ENCODE measurements at regions not wholly inside any gene's neighbourhood (a gene's known extent, or its start where the extent isn't known, plus 50 kb on each side); places are given as distances from the start of the nearest gene placed in this dataset.

- TF ChIP-seq TAF1 (IDR thresholded peaks at IDR 0.05; ENCODE audit: borderline replicate concordance, low read depth, low read length) (no peak), MEF2A (IDR thresholded peaks at IDR 0.05; ENCODE audit: borderline replicate concordance, low read depth) (no peak), TEAD4 (IDR thresholded peaks at IDR 0.05; ENCODE audit: borderline replicate concordance, insufficient read depth) (no peak), SIN3A (IDR thresholded peaks at IDR 0.05; ENCODE audit: borderline replicate concordance, low read depth, low read length) (no peak), EP300 (IDR thresholded peaks at IDR 0.05; ENCODE audit: borderline replicate concordance in 1 of 2, low read depth in 1 of 2, low read length in 1 of 2) (no peak), PBX3 (IDR thresholded peaks at IDR 0.05) (no peak), RCOR1 (IDR thresholded peaks at IDR 0.05; ENCODE audit: low read length) (no peak), USF2 (IDR thresholded peaks at IDR 0.05; ENCODE audit: borderline replicate concordance, low read depth, low read length) (no peak), JUND (IDR thresholded peaks at IDR 0.05) (no peak), TCF12 (IDR thresholded peaks at IDR 0.05) (no peak), POLR2AphosphoS5 (IDR thresholded peaks at IDR 0.05; ENCODE audit: low read depth, low read length) (no peak), RFX5 (IDR thresholded peaks at IDR 0.05; ENCODE audit: low read length) (no peak), IRF3 (IDR thresholded peaks at IDR 0.05; ENCODE audit: low read depth, low read length) (no peak), GABPA (IDR thresholded peaks at IDR 0.05; ENCODE audit: low read depth) (no peak)
- no peak overlapping the region for H3K9ac ChIP-seq
- no peaks in the 10 kb centered on the region for H3K36me3 ChIP-seq (replicated peaks in 1 of 2; ENCODE audit: control insufficient read depth in 1 of 2, insufficient read depth in 2 of 2, low read length in 1 of 2)
- H3K4me3 ChIP-seq (ENCODE audit: low read depth in 2 of 2, low read length in 1 of 2) = no peak overlapping the region
- POLR2A ChIA-PET = no interaction called here
- no peaks in the 10 kb centered on the region for H3K9me3 ChIP-seq
- no peaks in the 10 kb centered on the region; a peak in 1 of 4 replicates for H3K4me1 ChIP-seq (ENCODE audit: control insufficient read depth in 1 of 2, insufficient read depth in 2 of 2, low read depth in 1 of 2, low read length in 1 of 2)
- H3K9me2 ChIP-seq = no peaks in the 10 kb centered on the region
- no peak for DNase-seq
- H3K27ac ChIP-seq (ENCODE audit: low read depth in 2 of 2, low read length in 1 of 2) = no peak overlapping the region
- no peaks in the 10 kb centered on the region; the same call in 1 of the 2 replicates for H3K27me3 ChIP-seq (ENCODE audit: insufficient read depth)
- H3K79me2 ChIP-seq (ENCODE audit: insufficient read depth) = no peaks in the 10 kb centered on the region
- no peaks in the 10 kb centered on the region for H3F3A ChIP-seq (replicated peaks; ENCODE audit: insufficient read depth)
- no peak overlapping the region for H3K4me2 ChIP-seq
- H2AFZ ChIP-seq (ENCODE audit: low read depth) = no peak overlapping the region
- H4K20me1 ChIP-seq (ENCODE audit: insufficient read depth) = no peaks in the 10 kb centered on the region
- CTCF ChIA-PET = no interaction called here
- WGBS (ENCODE audit: low lambda C conversion rate) = 56% methylated on average over 5 of the region's 5 CpGs
These were observed 82.2 kb upstream of the TNP1 start for GRCh38 chr2:216942016-216942415.

- Histone ChIP-seq H2AFZ (ENCODE audit: low read depth) (no peak overlapping the region), H3K4me2 (no peak overlapping the region), H3K4me1 (ENCODE audit: control insufficient read depth in 1 of 2, insufficient read depth in 2 of 2, low read depth in 1 of 2, low read length in 1 of 2) (peaks cover 0 to 7% of the 10 kb centered on the region in 2 experiments; a peak in 1 of 4 replicates), H3K4me3 (ENCODE audit: low read depth in 2 of 2, low read length in 1 of 2) (no peak overlapping the region), H3K27ac (ENCODE audit: low read depth in 2 of 2, low read length in 1 of 2) (no peak overlapping the region), H3F3A (replicated peaks; ENCODE audit: insufficient read depth) (no peaks in the 10 kb centered on the region), H3K9me2 (no peaks in the 10 kb centered on the region), H3K27me3 (ENCODE audit: insufficient read depth) (no peaks in the 10 kb centered on the region; the same call in 1 of the 2 replicates), H3K9ac (no peak overlapping the region), H3K9me3 (no peaks in the 10 kb centered on the region), H3K79me2 (ENCODE audit: insufficient read depth) (no peaks in the 10 kb centered on the region), H4K20me1 (ENCODE audit: insufficient read depth) (no peaks in the 10 kb centered on the region), H3K36me3 (replicated peaks in 1 of 2; ENCODE audit: control insufficient read depth in 1 of 2, insufficient read depth in 2 of 2, low read length in 1 of 2) (no peaks in the 10 kb centered on the region)
- no peak for DNase-seq
- ChIA-PET CTCF (interaction anchor here (1.2 kb wide), 1 partner anchor 239 kb away, joined by 3 read pairs; no protein-coding TSS in a partner anchor), POLR2A (no interaction called here)
- 49% methylated on average over 4 of the region's 5 CpGs for WGBS (ENCODE audit: low lambda C conversion rate)
- TF ChIP-seq FOXM1 (IDR thresholded peaks at IDR 0.05; ENCODE audit: low read depth) (no peak), MAX (IDR thresholded peaks at IDR 0.05; ENCODE audit: low read depth) (no peak), EP300 (IDR thresholded peaks at IDR 0.05; ENCODE audit: borderline replicate concordance in 1 of 2, low read depth in 1 of 2, low read length in 1 of 2) (no peak), CTCF (IDR thresholded peaks at IDR 0.05) (no peak), ZBTB33 (IDR thresholded peaks at IDR 0.05; ENCODE audit: borderline replicate concordance, low read depth) (no peak)
These were observed 77.1 kb upstream of the TNP1 start for GRCh38 chr2:216936954-216937357.
